SK-N-SH (cell line): ENCODE measurements at regions not wholly inside any gene's neighbourhood (a gene's known extent, or its start where the extent isn't known, plus 50 kb on each side); places are given as distances from the start of the nearest gene placed in this dataset.
A peak's percentile ranks its signal among the peaks of the same experiment; 100 is the strongest.

Experiments
- CTCF ChIA-PET: fragments of 300-600, 350-600 bp; formaldehyde crosslinking; extraction: SDS; loops from one replicate; lab custom pipeline; 2021; lab: Yijun Ruan, JAX
- POLR2A ChIA-PET: fragments of 350-600 bp; sonication (Branson Sonifier 250); formaldehyde crosslinking; extraction: SDS; loops from one replicate; lab custom pipeline; 2020; ENCODE audit warnings: antibody characterized with exemption, inconsistent platforms; lab: Yijun Ruan, JAX
- DNase-seq: peaks from one replicate; pipeline ENCODE4 v3.0.0; 2012
- H2AFZ ChIP-seq: fragments of 200-600 bp; sonication (generic); 2 replicates; pipeline ENCODE4 v1.8.1; 2016; ENCODE audit warnings: antibody characterized with exemption, mild to moderate bottlenecking, low read depth
- H3F3A ChIP-seq: fragments of 200-600 bp; sonication (generic); replicated peaks from 2 replicates; pipeline ENCODE3; 2016; ENCODE audit warnings: antibody characterized with exemption, mild to moderate bottlenecking; ENCODE audit not compliant: insufficient read depth
- H3K27ac ChIP-seq, 2 experiments: fragments of 200-500 bp in 1 of 2; fragments of 200-600 bp in 1 of 2; sonication (Bioruptor generic) in 1 of 2; sonication (generic), shearing (Covaris generic) in 1 of 2; 2 replicates each; pipeline versions ENCODE4 v1.5.1 to v1.6.1; 2014 to 2016; ENCODE audit warnings: low read depth in 2 of 2, inconsistent platforms in 1 of 2, low read length in 1 of 2, mild to moderate bottlenecking in 1 of 2, mixed read lengths in 1 of 2
- H3K27me3 ChIP-seq: fragments of 200-600 bp; sonication (generic), shearing (Covaris generic); 2 replicates; pipeline ENCODE4 v1.6.1; 2016; ENCODE audit warnings: mixed run types; ENCODE audit not compliant: insufficient read depth
- H3K36me3 ChIP-seq, 2 experiments: fragments of 200-500 bp in 1 of 2; fragments of 200-600 bp in 1 of 2; sonication (Bioruptor generic) in 1 of 2; sonication (generic) in 1 of 2; replicated peaks in 1 of 2; 2 replicates each; pipeline versions ENCODE3 to v1.5.1; 2014 to 2016; ENCODE audit warnings: low read length in 1 of 2, mild to moderate bottlenecking in 1 of 2; ENCODE audit not compliant: insufficient read depth in 2 of 2, control insufficient read depth in 1 of 2
- H3K4me1 ChIP-seq, 2 experiments: fragments of 200-500 bp in 1 of 2; fragments of 200-600 bp in 1 of 2; sonication (Bioruptor generic) in 1 of 2; sonication (generic), shearing (Covaris generic) in 1 of 2; 2 replicates each; pipeline versions ENCODE4 v1.5.1 to v1.6.1; 2014 to 2016; ENCODE audit warnings: low read depth in 1 of 2, low read length in 1 of 2, mixed run types in 1 of 2; ENCODE audit not compliant: insufficient read depth in 2 of 2, control insufficient read depth in 1 of 2
- H3K4me2 ChIP-seq: fragments of 200-600 bp; sonication (generic), shearing (Covaris generic); 2 replicates; pipeline ENCODE4 v1.6.1; 2017; ENCODE audit warnings: mixed run types
- H3K4me3 ChIP-seq, 2 experiments: fragments of 200-500 bp in 1 of 2; fragments of 200-600 bp in 1 of 2; sonication (Bioruptor generic) in 1 of 2; sonication (generic), shearing (Covaris generic) in 1 of 2; 2 replicates each; pipeline versions ENCODE4 v1.5.1 to v1.8.1; 2014 to 2016; ENCODE audit warnings: low read depth in 2 of 2, inconsistent platforms in 1 of 2, low read length in 1 of 2, mild to moderate bottlenecking in 1 of 2, mixed read lengths in 1 of 2, moderate library complexity in 1 of 2
- H3K79me2 ChIP-seq: fragments of 200-600 bp; sonication (generic); 2 replicates; pipeline ENCODE4 v1.8.1; 2017; ENCODE audit warnings: mild to moderate bottlenecking; ENCODE audit not compliant: insufficient read depth
- H3K9ac ChIP-seq: fragments of 200-600 bp; sonication (generic); 2 replicates; pipeline ENCODE4 v1.6.1; 2017; ENCODE audit warnings: mixed run types
- H3K9me2 ChIP-seq: fragments of 200-600 bp; sonication (generic); 2 replicates; pipeline ENCODE4 v1.6.1; 2017; ENCODE audit warnings: mixed run types
- H3K9me3 ChIP-seq: fragments of 200-600 bp; sonication (generic); 2 replicates; pipeline ENCODE4 v1.6.1; 2017; ENCODE audit warnings: mixed run types, mild to moderate bottlenecking, moderate library complexity
- H4K20me1 ChIP-seq: fragments of 200-600 bp; sonication (generic); 2 replicates; pipeline ENCODE4 v1.6.1; 2017; ENCODE audit warnings: mild to moderate bottlenecking, mixed run types; ENCODE audit not compliant: insufficient read depth
- ELF1 ChIP-seq: IDR thresholded peaks from 2 replicates; pipeline ENCODE4 v1.4.0; 2012
- MXI1 ChIP-seq: IDR thresholded peaks from 2 replicates; pipeline ENCODE4 v1.6.1; 2012; ENCODE audit warnings: mild to moderate bottlenecking, low read depth, low read length, improper control_type of control experiment
- RCOR1 ChIP-seq: fragments of 150-350 bp; IDR thresholded peaks from 2 replicates; pipeline ENCODE4 v1.6.1; 2017; ENCODE audit warnings: antibody characterized with exemption, low read length
- RXRA ChIP-seq: IDR thresholded peaks from 2 replicates; pipeline ENCODE4 v1.4.0; 2012; ENCODE audit warnings: low read depth, mild to moderate bottlenecking, borderline replicate concordance
- WGBS: methylation state at CpG from one replicate; pipeline ENCODE4 v1.1.6; 2017; ENCODE audit warnings: low lambda C conversion rate; 5-methylcytosine and 5-hydroxymethylcytosine counted together
- TF ChIP-seq, protein P1 (sequence below): IDR thresholded peaks from 2 replicates; pipeline ENCODE4 v1.6.1; 2012; ENCODE audit warnings: mild to moderate bottlenecking, low read depth, low read length, moderate library complexity

DNA sequence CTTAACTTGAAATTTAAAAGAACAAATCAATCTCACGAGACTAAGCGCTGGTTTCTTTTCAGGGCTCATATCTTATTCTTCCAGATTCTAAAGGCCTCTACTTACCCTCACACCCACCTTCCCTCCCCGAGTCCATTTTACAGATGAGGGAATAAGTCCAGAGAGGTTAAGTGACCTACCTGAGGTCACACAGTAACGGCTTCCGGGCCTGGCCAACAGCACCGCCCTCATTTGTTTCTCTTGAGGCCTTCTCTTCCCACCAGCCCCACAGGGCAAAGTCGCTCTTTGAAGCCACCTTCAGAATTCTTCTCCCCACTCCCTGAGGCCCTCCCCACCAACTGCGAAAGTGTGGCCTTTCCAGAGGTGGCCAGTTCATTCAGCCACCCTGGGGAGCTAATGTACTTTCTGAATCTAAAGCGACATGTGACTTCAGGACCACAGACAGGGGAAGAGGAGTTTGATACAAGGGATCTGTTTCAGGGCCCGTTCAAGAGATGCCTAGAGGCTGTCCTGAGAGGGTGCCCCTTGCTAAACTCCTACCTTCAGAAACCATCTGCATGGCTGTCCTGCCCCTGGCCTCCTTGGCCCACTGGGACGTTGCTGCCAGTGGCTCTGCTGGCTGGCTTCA is 275.3 kb downstream of the HAUS1 start:
- CTCF ChIA-PET = interaction anchor here (1.0 to 2.0 kb wide), 5 partner anchors 8 to 244 kb away, joined by 3 to 12 read pairs (median 7); no protein-coding TSS in a partner anchor
- Histone ChIP-seq H3K27ac (peak overlapping the region in 1 of 2 experiments; percentile 76; a peak in 2 of 4 replicates), H3K9ac (no peak overlapping the region), H3K9me2 (no peaks in the 10 kb centered on the region), H3K27me3 (no peaks in the 10 kb centered on the region), H3F3A (no peaks in the 10 kb centered on the region), H3K4me3 (no peak overlapping the region), H2AFZ (no peak overlapping the region), H3K79me2 (no peaks in the 10 kb centered on the region), H3K4me2 (no peak overlapping the region), H4K20me1 (no peaks in the 10 kb centered on the region), H3K36me3 (no peaks in the 10 kb centered on the region), H3K4me1 (peaks cover 0 to 34% of the 10 kb centered on the region in 2 experiments; a peak in 1 of 4 replicates), H3K9me3 (no peaks in the 10 kb centered on the region)
- no peak for DNase-seq
- POLR2A ChIA-PET = no interaction called here
- WGBS = 75% methylated on average over 11 of the region's 11 CpGs
- TF ChIP-seq, protein P1, sequence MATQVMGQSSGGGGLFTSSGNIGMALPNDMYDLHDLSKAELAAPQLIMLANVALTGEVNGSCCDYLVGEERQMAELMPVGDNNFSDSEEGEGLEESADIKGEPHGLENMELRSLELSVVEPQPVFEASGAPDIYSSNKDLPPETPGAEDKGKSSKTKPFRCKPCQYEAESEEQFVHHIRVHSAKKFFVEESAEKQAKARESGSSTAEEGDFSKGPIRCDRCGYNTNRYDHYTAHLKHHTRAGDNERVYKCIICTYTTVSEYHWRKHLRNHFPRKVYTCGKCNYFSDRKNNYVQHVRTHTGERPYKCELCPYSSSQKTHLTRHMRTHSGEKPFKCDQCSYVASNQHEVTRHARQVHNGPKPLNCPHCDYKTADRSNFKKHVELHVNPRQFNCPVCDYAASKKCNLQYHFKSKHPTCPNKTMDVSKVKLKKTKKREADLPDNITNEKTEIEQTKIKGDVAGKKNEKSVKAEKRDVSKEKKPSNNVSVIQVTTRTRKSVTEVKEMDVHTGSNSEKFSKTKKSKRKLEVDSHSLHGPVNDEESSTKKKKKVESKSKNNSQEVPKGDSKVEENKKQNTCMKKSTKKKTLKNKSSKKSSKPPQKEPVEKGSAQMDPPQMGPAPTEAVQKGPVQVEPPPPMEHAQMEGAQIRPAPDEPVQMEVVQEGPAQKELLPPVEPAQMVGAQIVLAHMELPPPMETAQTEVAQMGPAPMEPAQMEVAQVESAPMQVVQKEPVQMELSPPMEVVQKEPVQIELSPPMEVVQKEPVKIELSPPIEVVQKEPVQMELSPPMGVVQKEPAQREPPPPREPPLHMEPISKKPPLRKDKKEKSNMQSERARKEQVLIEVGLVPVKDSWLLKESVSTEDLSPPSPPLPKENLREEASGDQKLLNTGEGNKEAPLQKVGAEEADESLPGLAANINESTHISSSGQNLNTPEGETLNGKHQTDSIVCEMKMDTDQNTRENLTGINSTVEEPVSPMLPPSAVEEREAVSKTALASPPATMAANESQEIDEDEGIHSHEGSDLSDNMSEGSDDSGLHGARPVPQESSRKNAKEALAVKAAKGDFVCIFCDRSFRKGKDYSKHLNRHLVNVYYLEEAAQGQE = peak; percentile 72
- TF ChIP-seq ELF1 = no peak

DNA sequence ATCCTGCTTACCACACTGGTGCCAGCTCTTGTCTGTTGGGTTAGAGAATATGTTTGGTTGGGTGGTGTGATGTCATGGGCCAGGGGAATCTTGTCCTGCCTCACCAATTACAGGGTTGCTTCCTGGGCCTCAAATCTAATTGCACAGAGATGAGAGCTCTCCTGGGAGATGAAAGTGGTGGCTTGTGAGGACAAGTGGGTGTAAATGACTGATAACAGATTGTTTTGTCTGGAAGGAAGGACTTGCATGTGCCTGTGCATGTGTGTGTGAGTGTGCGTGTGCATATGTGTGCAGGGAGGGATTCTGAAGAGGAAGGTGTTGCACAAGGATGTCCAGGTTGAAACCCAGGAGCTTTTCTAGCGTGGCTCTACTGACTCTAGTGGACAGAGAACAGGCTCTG is 271.9 kb downstream of the LOXHD1 start:
- no peak overlapping the region for H3K4me3 ChIP-seq
- H3K4me2 ChIP-seq = no peak overlapping the region
- no peak for DNase-seq
- no peaks in the 10 kb centered on the region for H3K9me2 ChIP-seq
- 48% methylated on average over 2 of the region's 2 CpGs for WGBS
- no peak overlapping the region for H2AFZ ChIP-seq
- 0 out of 2 replicates have a peak, but pooled peaks cover 3% of the 10 kb centered on the region for H4K20me1 ChIP-seq
- no peaks in the 10 kb centered on the region for H3F3A ChIP-seq
- no peak overlapping the region for H3K9ac ChIP-seq
- ChIA-PET POLR2A (no interaction called here), CTCF (interaction anchor here (1.0 to 2.8 kb wide), 4 partner anchors 32 to 277 kb away, joined by 3 to 20 read pairs (median 3); no protein-coding TSS in a partner anchor)
- no peaks in the 10 kb centered on the region for H3K27me3 ChIP-seq
- TF ChIP-seq MXI1 = no peak
- TF ChIP-seq, all 33 proteins: peak for 0
- no peaks in the 10 kb centered on the region for H3K79me2 ChIP-seq
- no peaks in the 10 kb centered on the region for H3K9me3 ChIP-seq
- no peaks in the 10 kb centered on the region for H3K36me3 ChIP-seq
- no peak overlapping the region for H3K27ac ChIP-seq
- H3K4me1 ChIP-seq = peaks cover 0 to 30% of the 10 kb centered on the region in 2 experiments; a peak in 1 of 4 replicates

DNA sequence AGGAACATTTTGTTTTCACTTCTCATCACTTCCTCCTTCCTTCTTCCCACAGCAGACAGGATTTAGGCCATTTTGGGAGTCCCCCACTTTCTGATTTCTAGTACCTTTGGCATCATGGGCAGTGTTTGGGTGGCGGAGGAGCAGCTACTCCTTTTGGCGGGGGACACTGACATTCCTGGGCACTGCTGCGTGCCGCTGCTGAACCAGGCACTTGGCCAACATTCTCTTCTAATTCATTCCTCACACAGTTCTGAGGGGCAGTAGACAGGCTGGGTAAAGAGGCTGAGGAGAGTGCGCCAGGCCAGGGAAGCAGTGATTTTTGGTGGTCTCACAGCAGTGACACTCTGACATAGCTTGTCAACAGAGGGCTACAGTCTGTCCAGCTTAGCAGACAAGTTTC is 270.2 kb downstream of the LOXHD1 start:
- Histone ChIP-seq H3F3A (no peaks in the 10 kb centered on the region), H3K9ac (no peak overlapping the region), H4K20me1 (0 out of 2 replicates have a peak, but pooled peaks cover 3% of the 10 kb centered on the region), H3K4me2 (no peak overlapping the region), H3K79me2 (no peaks in the 10 kb centered on the region), H3K9me2 (no peaks in the 10 kb centered on the region), H3K36me3 (no peaks in the 10 kb centered on the region), H3K27ac (no peak overlapping the region), H3K27me3 (no peaks in the 10 kb centered on the region), H2AFZ (no peak overlapping the region), H3K4me3 (no peak overlapping the region), H3K4me1 (peaks cover 0 to 29% of the 10 kb centered on the region in 2 experiments; a peak in 1 of 4 replicates), H3K9me3 (no peaks in the 10 kb centered on the region)
- TF ChIP-seq RCOR1 (peak; percentile 52), RXRA (no peak)
- DNase-seq = no peak
- ChIA-PET CTCF (interaction anchor here (1.1 to 2.8 kb wide), 4 partner anchors 8 to 105 kb away, joined by 3 to 20 read pairs (median 6); no protein-coding TSS in a partner anchor), POLR2A (interaction anchor here (0.8 to 1.5 kb wide), 4 partner anchors 18 to 321 kb away, joined by 3 to 5 read pairs (median 4); no protein-coding TSS in a partner anchor)
- WGBS = 42% methylated on average over 5 of the region's 5 CpGs
